ENCODE measurements at regions not wholly inside any gene's neighbourhood (a gene's known extent, or its start where the extent isn't known, plus 50 kb on each side); places are given as distances from the start of the nearest gene placed in this dataset.

DNA sequence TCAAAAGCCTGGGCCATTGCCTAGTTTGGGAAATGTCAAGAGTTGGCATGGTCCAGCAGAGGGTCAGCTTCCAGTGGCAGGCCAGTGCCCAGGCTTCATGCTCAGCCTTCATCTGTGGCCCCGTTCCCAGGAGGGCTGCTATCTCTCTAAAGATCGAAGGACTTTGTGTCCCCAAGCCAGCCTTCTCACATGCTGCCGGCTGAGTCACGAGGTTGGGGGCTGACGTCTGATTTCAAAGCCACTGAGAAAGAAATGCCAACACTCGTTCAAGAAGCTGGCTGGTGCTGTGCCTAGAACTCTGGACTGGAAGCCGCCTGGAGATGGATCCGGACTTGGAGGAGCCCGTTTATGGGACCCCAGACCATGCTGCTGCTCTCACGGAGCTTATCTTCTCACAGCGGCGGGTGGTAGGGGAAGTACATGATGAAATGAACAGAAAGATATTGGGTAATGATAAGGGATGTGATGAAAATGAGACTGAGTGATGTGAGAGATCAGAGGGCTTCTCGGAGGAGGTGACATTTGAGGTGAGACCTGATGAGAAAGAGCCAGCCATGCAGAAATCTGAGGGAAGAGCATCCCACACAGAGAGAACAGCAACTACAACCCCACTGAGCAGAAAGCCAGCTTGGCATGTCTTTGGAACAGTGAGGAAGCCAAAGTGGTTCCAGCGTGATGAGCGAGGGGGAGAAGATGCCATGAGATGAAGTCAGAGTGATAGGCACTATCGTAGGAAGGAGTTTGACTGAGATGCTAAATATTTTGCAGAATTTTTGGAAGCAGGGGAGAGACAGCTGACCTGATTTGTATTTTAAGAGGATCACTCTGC is 54.9 kb upstream of the BOD1 start:
- no peak overlapping the region for H3K23ac ChIP-seq (ENCODE audit: low read depth, low read length)
- H4K5ac ChIP-seq (ENCODE audit: low read depth, low read length) = no peak overlapping the region
- TF ChIP-seq RAD21 (IDR thresholded peaks at IDR 0.05; ENCODE audit: low read length) (no peak), FOS (IDR thresholded peaks at IDR 0.05; ENCODE audit: low read depth, low read length) (no peak), POLR2A (IDR thresholded peaks at IDR 0.05; ENCODE audit: low read depth, low read length) (no peak), BHLHE40 (IDR thresholded peaks at IDR 0.05; ENCODE audit: low read depth, low read length) (no peak), SMC3 (IDR thresholded peaks at IDR 0.05; ENCODE audit: low read depth, low read length) (no peak), CEBPB (IDR thresholded peaks at IDR 0.05; ENCODE audit: low read depth, low read length) (no peak), MAZ (IDR thresholded peaks at IDR 0.05; ENCODE audit: borderline replicate concordance, low read depth, low read length) (no peak), MXI1 (IDR thresholded peaks at IDR 0.05; ENCODE audit: borderline replicate concordance, low read depth, low read length) (no peak), MAFK (IDR thresholded peaks at IDR 0.05; ENCODE audit: low read depth, low read length) (no peak), RFX5 (IDR thresholded peaks at IDR 0.05; ENCODE audit: low read depth, low read length) (no peak), CHD1 (IDR thresholded peaks at IDR 0.05; ENCODE audit: low read depth, low read length) (no peak), NFE2L2 (IDR thresholded peaks at IDR 0.05; ENCODE audit: low read depth, low read length) (no peak), RCOR1 (IDR thresholded peaks at IDR 0.05; ENCODE audit: insufficient replicate concordance, low read length) (no peak)
- TF ChIP-seq, protein P1, sequence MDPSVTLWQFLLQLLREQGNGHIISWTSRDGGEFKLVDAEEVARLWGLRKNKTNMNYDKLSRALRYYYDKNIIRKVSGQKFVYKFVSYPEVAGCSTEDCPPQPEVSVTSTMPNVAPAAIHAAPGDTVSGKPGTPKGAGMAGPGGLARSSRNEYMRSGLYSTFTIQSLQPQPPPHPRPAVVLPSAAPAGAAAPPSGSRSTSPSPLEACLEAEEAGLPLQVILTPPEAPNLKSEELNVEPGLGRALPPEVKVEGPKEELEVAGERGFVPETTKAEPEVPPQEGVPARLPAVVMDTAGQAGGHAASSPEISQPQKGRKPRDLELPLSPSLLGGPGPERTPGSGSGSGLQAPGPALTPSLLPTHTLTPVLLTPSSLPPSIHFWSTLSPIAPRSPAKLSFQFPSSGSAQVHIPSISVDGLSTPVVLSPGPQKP (IDR thresholded peaks at IDR 0.05; ENCODE audit: borderline replicate concordance, low read depth, low read length) = no peak
- TF ChIP-seq, protein P2, sequence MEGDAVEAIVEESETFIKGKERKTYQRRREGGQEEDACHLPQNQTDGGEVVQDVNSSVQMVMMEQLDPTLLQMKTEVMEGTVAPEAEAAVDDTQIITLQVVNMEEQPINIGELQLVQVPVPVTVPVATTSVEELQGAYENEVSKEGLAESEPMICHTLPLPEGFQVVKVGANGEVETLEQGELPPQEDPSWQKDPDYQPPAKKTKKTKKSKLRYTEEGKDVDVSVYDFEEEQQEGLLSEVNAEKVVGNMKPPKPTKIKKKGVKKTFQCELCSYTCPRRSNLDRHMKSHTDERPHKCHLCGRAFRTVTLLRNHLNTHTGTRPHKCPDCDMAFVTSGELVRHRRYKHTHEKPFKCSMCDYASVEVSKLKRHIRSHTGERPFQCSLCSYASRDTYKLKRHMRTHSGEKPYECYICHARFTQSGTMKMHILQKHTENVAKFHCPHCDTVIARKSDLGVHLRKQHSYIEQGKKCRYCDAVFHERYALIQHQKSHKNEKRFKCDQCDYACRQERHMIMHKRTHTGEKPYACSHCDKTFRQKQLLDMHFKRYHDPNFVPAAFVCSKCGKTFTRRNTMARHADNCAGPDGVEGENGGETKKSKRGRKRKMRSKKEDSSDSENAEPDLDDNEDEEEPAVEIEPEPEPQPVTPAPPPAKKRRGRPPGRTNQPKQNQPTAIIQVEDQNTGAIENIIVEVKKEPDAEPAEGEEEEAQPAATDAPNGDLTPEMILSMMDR (conservative IDR thresholded peaks at IDR 0.05; ENCODE audit: low read depth, low read length) = no peak
- TF ChIP-seq, protein P3, sequence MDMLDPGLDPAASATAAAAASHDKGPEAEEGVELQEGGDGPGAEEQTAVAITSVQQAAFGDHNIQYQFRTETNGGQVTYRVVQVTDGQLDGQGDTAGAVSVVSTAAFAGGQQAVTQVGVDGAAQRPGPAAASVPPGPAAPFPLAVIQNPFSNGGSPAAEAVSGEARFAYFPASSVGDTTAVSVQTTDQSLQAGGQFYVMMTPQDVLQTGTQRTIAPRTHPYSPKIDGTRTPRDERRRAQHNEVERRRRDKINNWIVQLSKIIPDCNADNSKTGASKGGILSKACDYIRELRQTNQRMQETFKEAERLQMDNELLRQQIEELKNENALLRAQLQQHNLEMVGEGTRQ (IDR thresholded peaks at IDR 0.05; ENCODE audit: low read depth, low read length) = no peak
- no peak overlapping the region for H2BK15ac ChIP-seq (ENCODE audit: low read depth, low read length)
- H2AK9ac ChIP-seq (replicated peaks; ENCODE audit: low read depth, low read length, poor library complexity) = no peak overlapping the region
- H3K4ac ChIP-seq (ENCODE audit: low read depth, low read length) = no peak overlapping the region
- no peaks in the 10 kb centered on the region for H3K36me3 ChIP-seq (ENCODE audit: control insufficient read depth, insufficient read depth, low read length)
- no peak overlapping the region for H3K4me2 ChIP-seq (ENCODE audit: low read depth, low read length)
- H3K9me3 ChIP-seq (ENCODE audit: control insufficient read depth, insufficient read depth, low read length) = peaks cover 9% of the 10 kb centered on the region
- H2AK5ac ChIP-seq (ENCODE audit: low read depth, low read length) = no peak overlapping the region
- intact Hi-C loops (cut with micrococcal nuclease) = no loop called here
- in situ Hi-C loops (cut with MboI; ENCODE audit: low sequenced_read_pairs) = no loop called here
- H3K4me1 ChIP-seq (ENCODE audit: control insufficient read depth, insufficient read depth, low read length) = no peaks in the 10 kb centered on the region
- H3K9ac ChIP-seq (ENCODE audit: low read depth, low read length) = no peak overlapping the region
- WGBS, 2 experiments (ENCODE audit: extremely low coverage in 2 of 2, insufficient read length in 1 of 2) = 51% methylated on average over 10 of the region's 16 CpGs; no CpG with 5 or more reads in 1 of the 2 experiments
- H2BK5ac ChIP-seq (ENCODE audit: low read depth, low read length, poor library complexity, severe bottlenecking) = no peak overlapping the region
- no TSS peak for BruUV-seq (replicated peaks)
- no peak for DNase-seq
- ATAC-seq (ENCODE audit: low read depth) = no peak
- dilution Hi-C loops (cut with HindIII; ENCODE audit: low sequenced_read_pairs, unreplicated experiment) = no loop called here
- H3K79me1 ChIP-seq (ENCODE audit: low read depth in 1 of 2, low read length in 2 of 2) = no peaks in the 10 kb centered on the region
- POLR2A ChIA-PET (ENCODE audit: unreplicated experiment) = no interaction called here
- no peak overlapping the region for H4K91ac ChIP-seq (ENCODE audit: insufficient read depth, low read depth, low read length)
- no peak overlapping the region for H3K18ac ChIP-seq (ENCODE audit: low read depth, low read length)
- no peak overlapping the region for H3K4me3 ChIP-seq (ENCODE audit: insufficient read depth, low read depth, low read length)
- no peak overlapping the region for H3K56ac ChIP-seq (ENCODE audit: extremely low read depth, insufficient read depth, low read length)
- CTCF ChIA-PET = interaction anchor here (1.3 kb wide), 1 partner anchor 26 kb away, joined by 4 read pairs; no protein-coding TSS in a partner anchor
- no peaks in the 10 kb centered on the region for H3K9me1 ChIP-seq (ENCODE audit: insufficient read depth, low read length)
- H2AFZ ChIP-seq (replicated peaks; ENCODE audit: low read length, poor library complexity) = no peak overlapping the region
- H2BK20ac ChIP-seq (ENCODE audit: low read depth, low read length) = no peak overlapping the region
- H4K8ac ChIP-seq (ENCODE audit: low read depth in 2 of 2, low read length in 2 of 2) = no peak overlapping the region
- H3K27me3 ChIP-seq (ENCODE audit: control insufficient read depth, insufficient read depth, low read length) = peaks cover 27% of the 10 kb centered on the region
- no peaks in the 10 kb centered on the region for H4K20me1 ChIP-seq (ENCODE audit: insufficient read depth, low read length)
- no peak overlapping the region for H3K14ac ChIP-seq (replicated peaks; ENCODE audit: low read depth, low read length)
- H3K27ac ChIP-seq (ENCODE audit: insufficient read depth, low read length) = no peak overlapping the region
- no peak overlapping the region for H2BK120ac ChIP-seq (ENCODE audit: low read depth, low read length)
